A673 (cell line): ENCODE measurements at regions not wholly inside any gene's neighbourhood (a gene's known extent, or its start where the extent isn't known, plus 50 kb on each side); places are given as distances from the start of the nearest gene placed in this dataset.

ENCODE experiments used
- BruUV-seq: library from RNA; stranded (reverse); fragments of 400-500 nt; replicated peaks from 2 replicates; lab custom pipeline; 2021; lab: Mats Ljungman, UMichigan
- CTCF ChIA-PET: fragments of 300-600 bp; sonication (Branson Sonifier 250); formaldehyde crosslinking; loops from one replicate; lab custom pipeline; 2022; ENCODE audit warnings: antibody characterized with exemption; lab: Charles Lee
- POLR2A ChIA-PET: fragments of 300-600 bp; sonication (Branson Sonifier 250); formaldehyde crosslinking; loops from one replicate; lab custom pipeline; 2022; ENCODE audit warnings: antibody characterized with exemption; ENCODE audit not compliant: low non-redundant PET; lab: Charles Lee
- DNase-seq: peaks from one replicate; pipeline ENCODE4 v3.0.0-alpha.2; 2015; ENCODE audit warnings: low spot score
- H3K27ac ChIP-seq: fragments of 200-600 bp; sonication (generic); 2 replicates; pipeline ENCODE4 v1.5.1; 2016; ENCODE audit warnings: mixed run types, low read depth, mild to moderate bottlenecking, mixed read lengths, antibody characterized with exemption, low read length; ENCODE audit not compliant: poor library complexity, severe bottlenecking
- H3K27me3 ChIP-seq: fragments of 200-600 bp; sonication (generic); replicated peaks from 2 replicates; pipeline ENCODE4 v1.6.1; 2017; ENCODE audit warnings: mixed run types, low read depth, mild to moderate bottlenecking, mixed read lengths, antibody characterized with exemption, low read length; ENCODE audit not compliant: insufficient read depth, poor library complexity
- H3K36me3 ChIP-seq: fragments of 200-600 bp; sonication (generic); 2 replicates; pipeline ENCODE4 v1.6.1; 2016; ENCODE audit warnings: mixed run types, mild to moderate bottlenecking, mixed read lengths, antibody characterized with exemption, low read length; ENCODE audit not compliant: insufficient read depth, poor library complexity, severe bottlenecking
- H3K4me1 ChIP-seq: fragments of 200-600 bp; sonication (generic); 2 replicates; pipeline ENCODE4 v1.6.1; 2017; ENCODE audit warnings: mixed run types, mild to moderate bottlenecking, mixed read lengths, antibody characterized with exemption, low read length; ENCODE audit not compliant: insufficient read depth, poor library complexity, severe bottlenecking
- H3K4me3 ChIP-seq: fragments of 200-600 bp; sonication (generic); 2 replicates; pipeline ENCODE4 v1.5.1; 2016; ENCODE audit warnings: low read depth, mixed run types, mild to moderate bottlenecking, mixed read lengths, low read length; ENCODE audit not compliant: poor library complexity, severe bottlenecking
- H3K9me3 ChIP-seq: fragments of 200-600 bp; sonication (generic); 2 replicates; pipeline ENCODE4 v1.6.1; 2016; ENCODE audit warnings: mixed run types, low read depth, mild to moderate bottlenecking, mixed read lengths, antibody characterized with exemption, low read length; ENCODE audit not compliant: poor library complexity, severe bottlenecking
- EZH2 ChIP-seq: fragments of 200-600 bp; sonication (generic); IDR thresholded peaks from 2 replicates; pipeline ENCODE4 v1.6.1; 2017; ENCODE audit warnings: borderline replicate concordance, low read depth, mild to moderate bottlenecking, mixed read lengths, antibody characterized with exemption, low read length; ENCODE audit not compliant: poor library complexity, severe bottlenecking
- intact Hi-C: fragments of 100-400 bp; cut with micrococcal nuclease; formaldehyde crosslinking; loops from one replicate; pipeline ENCODE4 v1.10.0; 2022; ENCODE audit not compliant: unreplicated experiment
- TF ChIP-seq, protein P1 (sequence below): fragments of 300-800, 200-600 bp; sonication (generic); conservative IDR thresholded peaks from 2 replicates; pipeline ENCODE4 v1.5.1; 2017; ENCODE audit warnings: low read depth, mild to moderate bottlenecking, antibody characterized with exemption, low read length, moderate library complexity, mixed read lengths

DNA sequence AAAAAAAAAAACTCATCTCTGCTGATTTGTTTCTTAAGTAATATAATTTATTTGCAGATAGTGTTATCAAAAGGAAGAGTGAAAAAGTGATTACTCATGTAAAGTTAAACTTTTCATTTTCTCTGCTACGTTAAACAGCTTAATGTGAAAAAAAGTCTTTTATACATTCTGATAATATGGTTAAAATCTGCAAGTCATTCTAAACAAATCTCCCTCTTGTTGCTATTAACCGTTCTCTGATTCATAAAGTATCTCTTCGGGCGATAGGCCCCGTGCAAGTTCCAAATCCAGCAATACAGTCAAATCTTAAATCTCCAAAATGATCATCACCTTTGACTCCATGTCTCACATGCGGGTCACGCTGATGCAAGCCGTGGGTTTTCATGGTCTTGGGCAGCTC lies 732.0 kb downstream of the TAF11L14 start:
- DNase-seq: no peak
- ChIA-PET POLR2A (no interaction called here), CTCF (no interaction called here)
- intact Hi-C loops: no loop called here
- BruUV-seq: no TSS peak
- Histone ChIP-seq H3K9me3 (no peaks in the 10 kb centered on the region), H3K4me3 (no peak overlapping the region), H3K36me3 (no peaks in the 10 kb centered on the region), H3K27me3 (no peaks in the 10 kb centered on the region), H3K4me1 (no peaks in the 10 kb centered on the region), H3K27ac (no peak overlapping the region)
- no peak for TF ChIP-seq EZH2
- TF ChIP-seq, protein P1, sequence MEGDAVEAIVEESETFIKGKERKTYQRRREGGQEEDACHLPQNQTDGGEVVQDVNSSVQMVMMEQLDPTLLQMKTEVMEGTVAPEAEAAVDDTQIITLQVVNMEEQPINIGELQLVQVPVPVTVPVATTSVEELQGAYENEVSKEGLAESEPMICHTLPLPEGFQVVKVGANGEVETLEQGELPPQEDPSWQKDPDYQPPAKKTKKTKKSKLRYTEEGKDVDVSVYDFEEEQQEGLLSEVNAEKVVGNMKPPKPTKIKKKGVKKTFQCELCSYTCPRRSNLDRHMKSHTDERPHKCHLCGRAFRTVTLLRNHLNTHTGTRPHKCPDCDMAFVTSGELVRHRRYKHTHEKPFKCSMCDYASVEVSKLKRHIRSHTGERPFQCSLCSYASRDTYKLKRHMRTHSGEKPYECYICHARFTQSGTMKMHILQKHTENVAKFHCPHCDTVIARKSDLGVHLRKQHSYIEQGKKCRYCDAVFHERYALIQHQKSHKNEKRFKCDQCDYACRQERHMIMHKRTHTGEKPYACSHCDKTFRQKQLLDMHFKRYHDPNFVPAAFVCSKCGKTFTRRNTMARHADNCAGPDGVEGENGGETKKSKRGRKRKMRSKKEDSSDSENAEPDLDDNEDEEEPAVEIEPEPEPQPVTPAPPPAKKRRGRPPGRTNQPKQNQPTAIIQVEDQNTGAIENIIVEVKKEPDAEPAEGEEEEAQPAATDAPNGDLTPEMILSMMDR: no peak

DNA sequence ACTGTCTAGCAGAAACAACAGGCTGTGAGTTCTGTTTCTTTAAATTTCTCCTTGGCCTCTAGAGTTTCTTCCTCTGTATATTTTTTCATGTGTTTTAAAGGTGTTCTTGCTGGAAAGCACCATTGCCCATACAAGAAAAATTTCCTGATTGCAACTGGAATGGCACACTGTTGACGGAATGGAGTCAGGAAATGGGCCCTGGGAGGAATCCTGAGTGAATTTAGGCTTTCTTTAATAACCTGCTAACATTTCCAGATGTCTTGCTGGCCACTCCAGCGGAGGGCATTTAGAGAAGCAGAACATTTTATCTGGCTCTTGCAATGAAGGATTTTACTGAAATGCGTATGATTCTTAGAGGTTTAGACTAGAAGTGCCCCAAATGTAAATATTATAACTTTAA lies 736.3 kb downstream of the TAF11L14 start:
- POLR2A ChIA-PET: no interaction called here
- Histone ChIP-seq H3K27ac (no peak overlapping the region), H3K9me3 (no peaks in the 10 kb centered on the region), H3K4me3 (no peak overlapping the region), H3K36me3 (no peaks in the 10 kb centered on the region), H3K27me3 (no peaks in the 10 kb centered on the region), H3K4me1 (no peaks in the 10 kb centered on the region)
- intact Hi-C loops: no loop called here
- CTCF ChIA-PET: no interaction called here
- TF ChIP-seq, protein P1: no peak
- no peak for TF ChIP-seq EZH2
- no TSS peak for BruUV-seq
- DNase-seq: no peak

DNA sequence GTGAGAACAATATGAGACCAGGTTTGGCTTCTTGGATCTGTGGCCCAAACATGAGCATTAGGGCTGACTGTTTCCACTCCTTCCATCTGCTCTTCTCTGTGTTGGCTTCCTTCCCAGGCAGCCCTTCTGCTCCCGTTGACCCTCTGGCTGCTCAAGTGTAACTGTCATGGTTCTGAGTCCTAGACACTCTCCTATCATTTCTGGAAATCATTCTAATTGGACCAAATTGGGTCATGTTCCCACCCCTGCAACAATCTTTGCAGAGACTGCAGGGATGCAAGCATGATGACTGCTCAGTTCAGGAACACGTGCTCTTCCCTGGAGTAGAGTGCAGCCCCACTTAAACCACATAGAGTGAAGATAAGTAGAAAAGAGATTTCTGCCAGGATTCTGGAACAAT lies 741.4 kb downstream of the TAF11L14 start:
- no peaks in the 10 kb centered on the region for H3K27me3 ChIP-seq
- no peaks in the 10 kb centered on the region for H3K9me3 ChIP-seq
- ChIA-PET POLR2A (no interaction called here), CTCF (no interaction called here)
- no peak for DNase-seq
- H3K4me1 ChIP-seq: no peaks in the 10 kb centered on the region
- intact Hi-C loops: no loop called here
- no peak for TF ChIP-seq EZH2
- TF ChIP-seq, protein P1: no peak
- H3K4me3 ChIP-seq: no peak overlapping the region
- BruUV-seq: no TSS peak
- no peaks in the 10 kb centered on the region for H3K36me3 ChIP-seq
- H3K27ac ChIP-seq: no peak overlapping the region
